Activated T-helper 17 cell treated with anti-CD3 and anti-CD28 coated beads, Interleukin-2, amount 50 U/mL, for 72 hours (primary cell): ENCODE measurements at regions not wholly inside any gene's neighbourhood (a gene's known extent, or its start where the extent isn't known, plus 50 kb on each side); places are given as distances from the start of the nearest gene placed in this dataset.

ENCODE experiments used
- ATAC-seq: fragments of 150-1000 bp; cut with Tn5 transposase; replicated peaks from 2 replicates; pipeline ENCODE4 v1.10.0; 2021; ENCODE audit warnings: mild to moderate bottlenecking, moderate library complexity
- H3K27ac Mint-ChIP-seq: one replicate; pipeline ENCODE4 v1.8.0; 2022; ENCODE audit warnings: mixed read lengths
- H3K27me3 Mint-ChIP-seq: one replicate; pipeline ENCODE4 v1.8.0; 2022; ENCODE audit warnings: mixed read lengths
- H3K36me3 Mint-ChIP-seq: one replicate; pipeline ENCODE4 v1.8.0; 2022; ENCODE audit warnings: low read depth, mild to moderate bottlenecking, mixed read lengths
- H3K4me1 Mint-ChIP-seq: one replicate; pipeline ENCODE4 v1.8.0; 2022; ENCODE audit warnings: mixed read lengths
- H3K4me3 Mint-ChIP-seq: one replicate; pipeline ENCODE4 v1.8.0; 2022; ENCODE audit warnings: mild to moderate bottlenecking, mixed read lengths
- H3K9me3 Mint-ChIP-seq: one replicate; pipeline ENCODE4 v1.8.0; 2022; ENCODE audit warnings: mixed read lengths

DNA sequence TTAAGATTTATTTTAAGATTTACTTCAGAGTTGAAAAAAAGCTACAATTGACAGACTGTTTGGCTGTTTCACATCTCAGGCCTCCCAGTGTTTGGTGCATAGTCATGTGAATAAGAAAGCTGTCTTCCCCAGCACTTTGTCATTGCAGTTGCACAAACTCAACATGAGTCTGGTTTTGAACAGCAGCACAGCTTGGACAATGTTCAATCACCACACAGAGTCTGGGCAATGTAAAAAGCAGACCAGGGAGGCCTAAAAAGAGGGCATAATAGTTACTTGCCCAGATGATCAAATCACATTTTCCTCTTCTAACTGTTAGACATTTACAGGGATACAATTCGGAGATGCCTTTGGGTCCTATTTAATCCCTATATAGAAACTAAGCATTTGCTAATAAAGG lies 1055.0 kb downstream of the RPA4 start:
- Mint-ChIP-seq H3K4me1 (no peaks in the 10 kb centered on the region), H3K9me3 (no peaks in the 10 kb centered on the region), H3K27ac (no peak overlapping the region), H3K27me3 (peaks cover 3% of the 10 kb centered on the region), H3K4me3 (no peak overlapping the region), H3K36me3 (no peaks in the 10 kb centered on the region)
- ATAC-seq = no peak

DNA sequence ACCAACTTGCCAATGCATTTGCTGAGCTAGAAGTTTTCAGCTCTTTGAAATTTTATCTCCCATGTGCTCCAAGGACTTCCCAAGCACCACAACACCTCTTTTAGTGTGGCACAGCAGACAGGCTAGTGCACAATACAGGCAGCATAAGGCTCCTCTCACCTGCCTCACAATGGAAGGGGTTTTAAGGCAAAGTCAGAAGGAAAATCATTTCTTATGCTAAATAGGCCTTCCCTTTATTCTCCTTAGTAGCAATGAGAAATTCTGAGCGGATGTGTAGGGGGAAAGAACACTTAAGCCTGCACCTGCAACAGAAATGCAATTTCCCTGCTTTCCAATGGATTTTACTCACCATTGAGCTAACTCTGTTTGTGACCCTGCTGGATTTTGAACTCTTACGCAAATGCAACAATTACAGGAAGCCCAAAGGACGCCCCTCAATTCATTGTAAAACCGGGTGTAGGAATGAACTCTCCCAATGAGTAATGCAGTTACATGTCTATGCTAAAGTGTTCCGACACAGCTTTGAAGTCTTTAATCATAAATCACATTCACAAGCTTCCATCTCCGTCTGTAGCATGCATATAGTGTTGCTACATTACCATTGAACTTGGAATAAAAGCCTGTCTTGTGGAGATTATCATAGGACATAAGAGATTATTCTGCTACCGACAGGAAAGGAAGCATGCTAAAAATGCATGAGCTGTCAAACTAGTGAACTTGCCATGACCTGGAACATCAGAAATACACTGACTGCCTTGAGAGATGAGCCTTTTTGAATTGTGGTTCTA lies 1084.9 kb downstream of the RPA4 start:
- no peaks in the 10 kb centered on the region for H3K36me3 Mint-ChIP-seq
- no peaks in the 10 kb centered on the region for H3K9me3 Mint-ChIP-seq
- H3K4me1 Mint-ChIP-seq = no peaks in the 10 kb centered on the region
- H3K27me3 Mint-ChIP-seq = no peaks in the 10 kb centered on the region
- ATAC-seq = no peak
- no peak overlapping the region for H3K27ac Mint-ChIP-seq
- no peak overlapping the region for H3K4me3 Mint-ChIP-seq

DNA sequence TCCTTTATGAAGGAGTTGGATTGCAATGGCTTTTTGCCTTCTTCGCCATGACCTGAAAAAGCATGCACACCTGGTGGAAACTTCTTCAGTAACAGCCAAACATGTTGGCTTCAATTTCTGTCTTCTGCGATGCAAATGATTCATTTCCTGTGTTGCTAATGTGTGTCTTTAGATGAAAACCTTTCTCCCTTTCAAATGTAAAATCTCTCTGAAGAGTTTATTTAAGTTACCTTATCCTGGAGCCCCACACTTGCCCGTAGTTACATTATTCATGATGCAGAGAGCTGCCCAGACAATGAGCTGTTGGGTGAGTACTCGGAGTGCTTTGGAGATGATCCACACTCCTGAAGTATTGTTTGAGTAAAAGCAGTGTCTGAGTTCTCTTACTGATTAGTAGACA lies 1100.9 kb downstream of the RPA4 start:
- Mint-ChIP-seq H3K27ac (no peak overlapping the region), H3K36me3 (no peaks in the 10 kb centered on the region), H3K27me3 (no peaks in the 10 kb centered on the region), H3K4me1 (no peaks in the 10 kb centered on the region), H3K9me3 (no peaks in the 10 kb centered on the region), H3K4me3 (no peak overlapping the region)
- ATAC-seq = no peak

DNA sequence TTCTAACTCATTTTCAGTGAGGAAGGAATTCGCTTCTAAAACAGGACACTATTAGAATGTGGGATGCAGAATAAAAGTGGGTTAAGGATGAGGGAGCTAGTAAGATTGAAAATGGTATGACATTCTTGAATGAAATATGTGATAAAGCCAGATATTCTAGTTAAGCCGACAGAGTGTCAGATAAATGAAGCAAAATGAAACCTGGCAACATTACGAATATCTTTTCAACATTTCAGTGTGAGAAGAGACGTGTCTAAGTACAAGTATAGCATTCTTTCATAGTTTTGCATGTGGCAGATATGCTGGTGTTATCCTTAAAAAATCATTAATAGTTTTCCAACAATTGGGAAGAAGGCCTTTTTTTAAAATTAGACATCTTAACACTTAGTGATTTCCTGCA lies 1101.4 kb downstream of the RPA4 start:
- no peaks in the 10 kb centered on the region for H3K27me3 Mint-ChIP-seq
- no peak for ATAC-seq

DNA sequence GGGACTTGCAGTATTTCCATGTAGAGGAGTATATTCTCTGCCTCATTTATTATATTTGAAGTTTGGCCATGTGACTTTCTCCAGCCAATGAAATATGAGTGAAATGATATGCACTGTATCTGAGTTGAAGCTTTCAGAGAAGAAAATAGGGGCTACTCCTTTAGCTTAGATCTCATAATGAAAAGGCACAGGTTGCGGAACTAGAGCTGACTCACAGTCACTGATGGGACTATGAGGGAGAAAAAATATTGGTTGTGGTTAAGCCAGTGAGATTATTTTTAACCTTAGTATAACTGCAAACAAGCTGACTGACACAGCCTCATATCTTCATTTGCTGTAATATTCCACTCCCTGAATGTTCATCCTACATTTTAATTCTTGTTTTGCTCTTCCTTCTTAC lies 1104.3 kb downstream of the RPA4 start:
- H3K36me3 Mint-ChIP-seq = no peaks in the 10 kb centered on the region
- no peak overlapping the region for H3K4me3 Mint-ChIP-seq
- H3K27me3 Mint-ChIP-seq = no peaks in the 10 kb centered on the region
- ATAC-seq = no peak
- H3K4me1 Mint-ChIP-seq = no peaks in the 10 kb centered on the region
- H3K9me3 Mint-ChIP-seq = peaks cover 5% of the 10 kb centered on the region
- no peak overlapping the region for H3K27ac Mint-ChIP-seq

More for the DNA sequence above, 1101.4 kb downstream of the RPA4 start:
- H3K4me3 Mint-ChIP-seq = no peak overlapping the region
- H3K9me3 Mint-ChIP-seq = no peaks in the 10 kb centered on the region
- no peak overlapping the region for H3K27ac Mint-ChIP-seq
- no peaks in the 10 kb centered on the region for H3K4me1 Mint-ChIP-seq
- H3K36me3 Mint-ChIP-seq = no peaks in the 10 kb centered on the region

DNA sequence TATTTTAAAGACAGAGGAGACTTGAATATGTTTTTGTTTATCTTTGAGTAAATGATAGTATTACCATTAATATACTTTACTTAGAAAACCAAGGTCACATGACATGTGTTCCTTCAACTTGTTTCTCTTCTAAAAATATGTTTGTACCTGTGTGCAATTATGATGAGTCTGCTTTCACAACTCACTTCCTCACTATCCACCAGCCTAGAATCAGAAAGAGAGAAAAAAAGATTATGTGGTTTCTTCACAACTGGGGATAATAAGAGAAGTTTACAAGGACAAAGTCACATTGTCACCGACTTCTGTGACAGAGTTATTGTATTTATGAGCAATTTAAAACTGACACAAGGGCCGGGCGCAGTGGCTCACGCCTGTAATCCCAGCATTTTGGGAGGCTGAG lies 1112.1 kb downstream of the RPA4 start:
- H3K36me3 Mint-ChIP-seq = no peaks in the 10 kb centered on the region
- H3K27me3 Mint-ChIP-seq = no peaks in the 10 kb centered on the region
- H3K4me3 Mint-ChIP-seq = no peak overlapping the region
- H3K4me1 Mint-ChIP-seq = no peaks in the 10 kb centered on the region
- peaks cover 5% of the 10 kb centered on the region for H3K9me3 Mint-ChIP-seq
- no peak for ATAC-seq
- H3K27ac Mint-ChIP-seq = no peak overlapping the region

DNA sequence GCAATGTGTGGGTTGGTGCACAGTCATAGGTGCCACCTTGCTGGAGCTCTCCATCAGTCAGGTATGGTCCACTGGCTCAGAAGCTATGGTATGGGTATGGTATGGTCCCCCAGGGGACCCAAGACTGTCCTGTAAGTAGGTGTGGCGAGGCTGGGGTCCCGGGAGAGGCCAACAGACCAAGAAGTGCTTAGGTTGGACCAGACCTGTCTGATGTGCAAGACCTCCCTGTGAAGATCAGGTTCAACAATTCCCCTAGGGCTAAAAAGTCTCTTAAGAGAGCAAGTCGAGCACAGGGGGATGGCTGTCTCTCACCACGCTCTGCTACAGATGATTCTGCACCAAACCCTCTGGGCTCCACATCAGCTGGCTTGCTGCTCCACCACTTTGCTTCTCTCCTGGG lies 1145.0 kb downstream of the RPA4 start:
- Mint-ChIP-seq H3K9me3 (peaks cover 7% of the 10 kb centered on the region), H3K36me3 (no peaks in the 10 kb centered on the region), H3K4me1 (no peaks in the 10 kb centered on the region), H3K27ac (no peak overlapping the region), H3K4me3 (no peak overlapping the region), H3K27me3 (no peaks in the 10 kb centered on the region)
- no peak for ATAC-seq

DNA sequence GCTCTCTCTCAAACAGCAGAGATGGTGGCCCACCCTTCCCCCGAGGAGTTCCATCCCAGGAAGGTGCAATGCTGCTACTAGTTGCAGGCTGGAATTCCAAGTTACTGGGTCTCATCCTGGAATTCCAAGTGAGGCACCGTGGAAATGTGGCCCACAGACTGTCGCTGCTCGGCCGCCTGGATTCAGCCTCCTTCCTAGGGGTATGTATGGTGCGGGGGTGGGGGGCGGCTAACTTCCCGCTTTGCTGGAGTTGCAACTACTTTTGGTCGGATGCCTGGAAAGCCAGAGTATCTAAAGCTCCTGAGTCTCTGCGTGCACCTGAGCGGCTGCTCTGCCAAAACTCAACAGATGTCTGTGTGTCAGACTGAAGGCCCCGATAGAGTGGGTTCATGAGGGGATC lies 1146.2 kb downstream of the RPA4 start:
- H3K27ac Mint-ChIP-seq = no peak overlapping the region
- no peak for ATAC-seq
- H3K4me3 Mint-ChIP-seq = no peak overlapping the region
- H3K27me3 Mint-ChIP-seq = no peaks in the 10 kb centered on the region
- peaks cover 7% of the 10 kb centered on the region for H3K9me3 Mint-ChIP-seq
- no peaks in the 10 kb centered on the region for H3K36me3 Mint-ChIP-seq
- no peaks in the 10 kb centered on the region for H3K4me1 Mint-ChIP-seq

DNA sequence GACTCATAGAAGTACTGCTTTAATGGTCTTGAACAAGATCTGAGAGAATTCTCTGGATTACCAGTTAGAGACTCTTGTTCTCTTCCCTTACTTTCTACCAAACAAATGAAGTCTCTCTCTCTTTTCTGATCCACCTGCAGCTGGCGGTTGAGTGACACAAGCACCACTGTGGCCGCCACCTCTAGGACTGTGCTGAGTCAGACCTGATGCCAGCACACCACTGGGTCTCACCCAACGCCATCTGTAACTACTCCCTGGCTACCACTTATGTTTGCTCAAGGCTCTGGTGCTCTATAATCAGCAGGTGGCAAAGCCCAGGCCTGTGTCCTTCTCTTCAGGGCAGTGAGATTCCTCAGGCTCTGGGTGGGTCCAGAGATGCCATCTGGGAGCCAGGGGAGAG lies 1173.5 kb downstream of the RPA4 start:
- Mint-ChIP-seq H3K9me3 (peaks cover 3% of the 10 kb centered on the region), H3K4me1 (no peaks in the 10 kb centered on the region), H3K4me3 (no peak overlapping the region), H3K36me3 (no peaks in the 10 kb centered on the region), H3K27me3 (no peaks in the 10 kb centered on the region), H3K27ac (no peak overlapping the region)
- ATAC-seq = no peak

DNA sequence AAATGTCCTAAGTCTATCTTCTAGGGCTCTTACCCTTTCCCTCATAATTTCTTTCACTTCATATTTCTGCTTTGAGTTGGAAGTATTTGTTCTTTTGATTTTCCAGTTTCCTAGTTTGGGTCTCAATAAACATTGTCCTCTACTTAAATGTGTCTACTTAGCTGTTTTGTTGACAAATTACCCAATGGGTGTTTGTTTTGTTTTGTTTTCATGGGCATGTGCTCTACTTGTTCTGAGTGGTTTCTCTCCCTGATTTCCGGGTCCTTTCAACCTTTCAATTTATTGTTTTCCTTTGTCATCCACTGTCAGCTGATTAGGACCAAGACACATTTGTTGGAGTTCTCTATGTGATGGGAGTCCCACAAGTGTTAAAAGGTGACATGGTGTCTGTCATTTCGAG lies 1181.4 kb downstream of the RPA4 start:
- H3K4me1 Mint-ChIP-seq = no peaks in the 10 kb centered on the region
- no peaks in the 10 kb centered on the region for H3K27me3 Mint-ChIP-seq
- no peak overlapping the region for H3K4me3 Mint-ChIP-seq
- H3K9me3 Mint-ChIP-seq = peaks cover 4% of the 10 kb centered on the region
- no peak for ATAC-seq
- H3K36me3 Mint-ChIP-seq = no peaks in the 10 kb centered on the region
- no peak overlapping the region for H3K27ac Mint-ChIP-seq

DNA sequence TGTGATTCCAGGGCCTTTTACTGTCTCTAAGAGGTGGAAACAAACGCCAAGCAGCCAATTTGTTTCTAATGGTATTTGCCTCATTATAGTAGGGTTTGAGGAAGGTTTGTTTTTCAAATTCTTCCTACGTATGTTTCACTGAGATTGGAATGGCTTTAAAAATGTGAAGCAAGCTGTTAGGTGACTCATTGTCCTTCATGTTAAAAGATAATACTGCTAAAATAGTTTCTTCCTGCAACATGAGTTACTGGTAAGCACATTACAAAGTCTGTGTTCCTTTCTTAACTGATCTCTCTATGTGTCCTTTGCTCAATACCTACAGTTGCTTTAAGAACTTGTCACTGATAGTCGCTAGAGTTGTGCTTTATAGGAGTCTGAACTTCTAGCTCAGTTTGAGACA lies 1183.9 kb downstream of the RPA4 start:
- Mint-ChIP-seq H3K4me3 (no peak overlapping the region), H3K27ac (no peak overlapping the region), H3K36me3 (no peaks in the 10 kb centered on the region), H3K4me1 (no peaks in the 10 kb centered on the region), H3K9me3 (peaks cover 4% of the 10 kb centered on the region), H3K27me3 (no peaks in the 10 kb centered on the region)
- no peak for ATAC-seq

DNA sequence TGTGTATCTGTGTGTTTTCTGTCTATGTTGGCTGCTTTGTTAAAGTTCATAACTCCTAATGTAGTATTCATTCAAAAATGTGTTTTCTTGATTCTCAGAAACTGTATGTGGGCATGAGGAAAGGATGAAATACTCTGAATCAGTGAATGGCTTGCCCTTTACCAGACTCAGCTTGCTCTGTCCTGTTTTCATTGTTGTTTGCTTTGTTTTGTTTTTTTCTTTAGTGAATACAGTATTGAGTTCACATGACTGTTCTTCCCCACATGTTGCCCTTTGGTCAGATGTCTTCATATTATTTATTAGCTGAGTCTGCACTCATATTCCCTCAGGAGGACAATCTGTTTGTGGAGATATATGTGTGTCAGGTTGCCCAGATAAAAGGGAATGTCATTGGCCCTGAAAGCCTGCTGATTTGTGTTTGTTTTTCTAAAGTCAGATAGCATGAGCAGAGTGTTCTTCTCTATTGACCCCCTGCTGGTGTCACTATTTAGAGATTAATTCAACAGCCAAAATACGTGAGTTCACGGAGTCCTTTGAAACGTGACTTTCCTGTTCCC lies 1184.4 kb downstream of the RPA4 start:
- Mint-ChIP-seq H3K9me3 (peaks cover 4% of the 10 kb centered on the region), H3K4me3 (no peak overlapping the region), H3K4me1 (no peaks in the 10 kb centered on the region), H3K36me3 (no peaks in the 10 kb centered on the region), H3K27me3 (no peaks in the 10 kb centered on the region), H3K27ac (no peak overlapping the region)
- ATAC-seq = no peak

DNA sequence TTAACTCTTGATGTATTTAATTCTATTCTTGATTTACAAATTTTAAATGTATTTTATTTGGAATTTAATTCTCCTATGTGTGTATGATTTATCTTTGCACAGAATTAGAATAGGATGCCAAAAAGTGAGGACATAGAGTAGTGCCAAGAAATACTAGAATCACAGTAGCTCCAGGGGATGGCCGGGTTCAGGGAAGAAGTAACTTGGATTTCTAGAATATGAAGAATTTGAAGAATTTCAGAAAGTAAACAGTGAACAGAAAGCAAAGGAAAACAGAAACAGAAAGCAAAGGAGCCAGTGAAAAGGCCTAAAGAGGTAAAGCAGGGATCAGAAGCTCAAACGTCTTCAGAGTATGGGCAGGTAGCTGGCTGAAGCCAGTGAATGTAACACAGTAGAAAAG lies 1187.6 kb downstream of the RPA4 start:
- no peaks in the 10 kb centered on the region for H3K4me1 Mint-ChIP-seq
- H3K27ac Mint-ChIP-seq = no peak overlapping the region
- H3K4me3 Mint-ChIP-seq = no peak overlapping the region
- no peaks in the 10 kb centered on the region for H3K9me3 Mint-ChIP-seq
- no peaks in the 10 kb centered on the region for H3K36me3 Mint-ChIP-seq
- no peaks in the 10 kb centered on the region for H3K27me3 Mint-ChIP-seq
- no peak for ATAC-seq

DNA sequence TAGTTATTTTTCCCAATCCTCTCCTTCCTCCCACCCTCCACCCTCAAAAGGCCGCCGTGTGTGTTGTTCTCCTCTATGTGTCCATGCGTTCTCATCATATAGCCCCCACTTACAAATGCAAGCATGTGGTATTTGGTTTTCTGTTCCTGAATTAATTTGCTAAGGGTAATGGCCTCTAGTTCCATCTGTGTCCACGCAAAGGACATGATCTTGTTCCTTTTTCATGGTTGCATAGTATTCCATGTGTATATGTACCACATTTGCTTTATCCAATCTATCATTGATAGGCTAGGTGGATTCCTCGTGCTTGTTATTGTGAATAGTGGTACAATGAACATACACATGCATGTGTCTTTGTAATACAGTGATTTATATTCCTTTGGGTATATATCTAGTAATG lies 1193.7 kb downstream of the RPA4 start:
- no peaks in the 10 kb centered on the region for H3K36me3 Mint-ChIP-seq
- no peak overlapping the region for H3K4me3 Mint-ChIP-seq
- no peak for ATAC-seq
- no peaks in the 10 kb centered on the region for H3K4me1 Mint-ChIP-seq
- no peak overlapping the region for H3K27ac Mint-ChIP-seq
- H3K9me3 Mint-ChIP-seq = no peaks in the 10 kb centered on the region
- no peaks in the 10 kb centered on the region for H3K27me3 Mint-ChIP-seq

DNA sequence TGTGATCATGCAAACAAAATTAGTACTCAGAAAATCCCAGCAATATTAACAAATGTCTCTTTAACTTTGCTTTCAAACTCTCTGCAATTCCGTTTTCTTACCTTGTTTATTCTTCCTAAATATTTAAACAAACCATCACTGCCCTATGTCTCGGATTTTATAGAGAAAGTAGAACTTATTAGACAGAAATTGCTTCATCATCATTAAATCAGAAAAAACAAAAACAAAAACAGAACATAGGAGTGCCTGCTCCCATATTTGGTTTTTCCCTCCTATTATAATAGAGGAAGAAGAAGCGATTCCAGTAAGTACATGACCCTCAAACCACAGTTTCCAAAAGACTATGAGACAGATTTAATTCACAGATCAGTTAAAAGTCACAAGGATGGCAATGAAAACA lies 1228.0 kb downstream of the RPA4 start:
- no peaks in the 10 kb centered on the region for H3K9me3 Mint-ChIP-seq
- no peak overlapping the region for H3K27ac Mint-ChIP-seq
- ATAC-seq = no peak
- no peaks in the 10 kb centered on the region for H3K27me3 Mint-ChIP-seq
- H3K36me3 Mint-ChIP-seq = no peaks in the 10 kb centered on the region
- no peaks in the 10 kb centered on the region for H3K4me1 Mint-ChIP-seq
- no peak overlapping the region for H3K4me3 Mint-ChIP-seq

DNA sequence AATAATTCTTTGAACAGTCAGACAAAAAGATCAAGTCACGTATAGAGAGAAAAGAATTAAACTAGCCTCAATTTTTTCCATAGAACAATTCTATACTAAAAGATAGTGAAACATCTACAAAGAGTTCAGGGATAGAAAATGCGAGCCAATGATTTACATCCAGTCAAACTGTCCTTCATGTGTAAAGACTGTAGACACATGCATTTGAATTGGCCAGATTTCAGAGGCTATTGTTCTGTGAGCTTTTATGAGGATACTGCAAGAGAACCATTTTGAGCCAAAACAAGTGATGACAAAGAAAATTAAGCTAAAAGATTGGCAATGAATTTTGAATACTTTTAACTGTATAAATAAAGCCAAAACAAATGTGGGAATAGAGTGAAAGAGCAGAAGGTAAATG lies 1230.3 kb downstream of the RPA4 start:
- Mint-ChIP-seq H3K4me3 (no peak overlapping the region), H3K27ac (no peak overlapping the region), H3K27me3 (no peaks in the 10 kb centered on the region), H3K36me3 (no peaks in the 10 kb centered on the region), H3K9me3 (no peaks in the 10 kb centered on the region), H3K4me1 (no peaks in the 10 kb centered on the region)
- ATAC-seq = no peak
